ENCODE measurements at regions not wholly inside any gene's neighbourhood (a gene's known extent, or its start where the extent isn't known, plus 50 kb on each side); places are given as distances from the start of the nearest gene placed in this dataset.

DNA sequence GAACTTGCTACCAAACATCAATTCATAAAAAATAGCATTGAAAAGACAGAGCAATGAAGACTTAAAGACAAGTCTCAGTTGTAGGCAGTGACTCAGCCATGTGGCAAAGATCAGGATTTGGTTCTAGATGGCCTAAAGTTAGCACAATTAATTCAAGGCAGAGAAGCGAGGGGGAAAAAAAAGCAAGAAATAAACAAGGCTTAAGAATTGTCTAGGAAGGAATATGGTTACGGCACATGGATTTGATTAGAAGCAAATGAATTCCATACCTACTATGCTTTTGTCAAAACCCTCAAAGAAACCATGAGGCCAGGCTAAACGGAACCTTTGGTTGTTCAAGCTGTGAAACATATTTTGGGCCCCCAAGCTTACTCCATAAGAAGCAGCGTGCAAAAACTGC, 362.2 kb upstream of the KCNH7 start:
- Histone ChIP-seq H3K27ac (no peak overlapping the region), H3K27me3 (no peaks in the 10 kb centered on the region), H3K4me3 (no peak overlapping the region), H3K36me3 (no peaks in the 10 kb centered on the region), H3K4me1 (no peaks in the 10 kb centered on the region), H3K9me3 (peaks cover 0 to 6% of the 10 kb centered on the region in 2 donors)
- TF ChIP-seq, protein P1, sequence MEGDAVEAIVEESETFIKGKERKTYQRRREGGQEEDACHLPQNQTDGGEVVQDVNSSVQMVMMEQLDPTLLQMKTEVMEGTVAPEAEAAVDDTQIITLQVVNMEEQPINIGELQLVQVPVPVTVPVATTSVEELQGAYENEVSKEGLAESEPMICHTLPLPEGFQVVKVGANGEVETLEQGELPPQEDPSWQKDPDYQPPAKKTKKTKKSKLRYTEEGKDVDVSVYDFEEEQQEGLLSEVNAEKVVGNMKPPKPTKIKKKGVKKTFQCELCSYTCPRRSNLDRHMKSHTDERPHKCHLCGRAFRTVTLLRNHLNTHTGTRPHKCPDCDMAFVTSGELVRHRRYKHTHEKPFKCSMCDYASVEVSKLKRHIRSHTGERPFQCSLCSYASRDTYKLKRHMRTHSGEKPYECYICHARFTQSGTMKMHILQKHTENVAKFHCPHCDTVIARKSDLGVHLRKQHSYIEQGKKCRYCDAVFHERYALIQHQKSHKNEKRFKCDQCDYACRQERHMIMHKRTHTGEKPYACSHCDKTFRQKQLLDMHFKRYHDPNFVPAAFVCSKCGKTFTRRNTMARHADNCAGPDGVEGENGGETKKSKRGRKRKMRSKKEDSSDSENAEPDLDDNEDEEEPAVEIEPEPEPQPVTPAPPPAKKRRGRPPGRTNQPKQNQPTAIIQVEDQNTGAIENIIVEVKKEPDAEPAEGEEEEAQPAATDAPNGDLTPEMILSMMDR (IDR thresholded peaks at IDR 0.05), result no peak
- DNase-seq (ENCODE audit: low spot score), result no peak

DNA sequence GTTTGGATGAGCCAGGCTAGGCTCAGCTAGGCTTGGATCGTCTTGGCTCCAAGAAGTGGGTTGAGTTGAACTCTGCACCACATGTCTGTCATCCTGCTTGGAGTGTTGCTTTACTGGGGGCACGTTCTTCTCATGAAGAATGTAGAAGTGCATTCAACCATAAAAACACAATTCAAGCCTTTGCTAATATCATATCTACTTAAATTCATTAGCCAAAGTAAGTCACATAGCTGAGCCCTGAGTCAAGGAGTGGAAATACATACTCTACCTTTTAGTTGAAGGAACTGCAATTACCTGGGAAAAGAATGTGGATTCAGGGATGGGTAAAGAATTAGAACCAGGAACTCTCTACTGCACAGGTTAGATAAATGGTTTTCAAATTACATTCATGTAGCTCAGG, 360.4 kb upstream of the KCNH7 start:
- H3K4me3 ChIP-seq, result no peak overlapping the region
- no peaks in the 10 kb centered on the region for H3K27me3 ChIP-seq
- TF ChIP-seq, protein P1 (IDR thresholded peaks at IDR 0.05), result no peak
- H3K36me3 ChIP-seq, result no peaks in the 10 kb centered on the region
- no peak overlapping the region for H3K27ac ChIP-seq
- no peak for DNase-seq (ENCODE audit: low spot score)
- no peaks in the 10 kb centered on the region for H3K4me1 ChIP-seq
- H3K9me3 ChIP-seq, result peaks cover 0 to 6% of the 10 kb centered on the region in 2 donors

DNA sequence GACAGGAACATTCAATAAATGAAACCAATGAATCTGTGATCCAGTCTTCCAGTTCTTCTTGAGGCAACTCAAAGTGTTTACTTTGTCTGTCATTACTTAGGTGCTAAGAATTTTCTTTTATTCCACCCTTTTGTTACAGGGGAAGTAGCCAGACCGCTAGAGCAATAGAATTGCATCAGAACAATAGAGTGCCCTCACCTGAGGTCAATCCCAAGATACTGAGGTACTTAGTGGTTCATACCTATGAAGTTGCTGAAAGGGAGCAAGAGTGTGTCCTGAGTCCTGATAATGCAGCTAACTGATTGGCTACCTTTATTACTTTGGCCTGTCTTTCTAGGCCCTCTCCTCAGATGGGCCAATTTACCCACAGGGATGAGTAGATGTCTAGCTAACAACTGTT, 359.4 kb upstream of the KCNH7 start:
- no peak for DNase-seq (ENCODE audit: low spot score)
- TF ChIP-seq, protein P1 (IDR thresholded peaks at IDR 0.05), result no peak
- no peaks in the 10 kb centered on the region for H3K27me3 ChIP-seq
- H3K27ac ChIP-seq, result no peak overlapping the region
- no peaks in the 10 kb centered on the region for H3K4me1 ChIP-seq
- H3K4me3 ChIP-seq, result no peak overlapping the region
- no peaks in the 10 kb centered on the region for H3K36me3 ChIP-seq
- H3K9me3 ChIP-seq, result peaks cover 0 to 6% of the 10 kb centered on the region in 2 donors

DNA sequence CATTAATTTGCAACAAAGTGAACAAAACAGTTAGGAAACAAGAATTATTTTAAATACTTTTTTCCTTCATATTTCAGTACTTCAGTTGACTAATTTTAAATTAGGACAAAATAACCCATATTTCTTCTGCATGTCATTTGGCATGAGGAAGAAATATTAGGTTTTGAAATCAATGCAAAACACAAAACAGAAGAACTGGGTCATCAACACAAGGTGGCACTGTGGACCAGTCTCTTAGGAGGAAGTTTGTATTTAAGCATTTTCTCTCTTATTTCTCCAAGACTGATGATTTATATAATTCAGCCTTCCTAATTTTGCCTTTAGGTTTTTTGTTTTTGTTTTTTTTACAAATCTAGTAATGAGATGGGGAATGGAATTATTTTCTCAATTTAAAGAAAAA, 352.8 kb upstream of the KCNH7 start:
- H3K27me3 ChIP-seq, result no peaks in the 10 kb centered on the region
- peaks cover 0 to 2% of the 10 kb centered on the region in 2 donors for H3K9me3 ChIP-seq
- no peaks in the 10 kb centered on the region for H3K36me3 ChIP-seq
- no peaks in the 10 kb centered on the region for H3K4me1 ChIP-seq
- TF ChIP-seq, protein P1 (IDR thresholded peaks at IDR 0.05), result peak; percentile 32 to 68
- no peak overlapping the region for H3K4me3 ChIP-seq
- no peak overlapping the region for H3K27ac ChIP-seq
- DNase-seq (ENCODE audit: low spot score), result no peak

DNA sequence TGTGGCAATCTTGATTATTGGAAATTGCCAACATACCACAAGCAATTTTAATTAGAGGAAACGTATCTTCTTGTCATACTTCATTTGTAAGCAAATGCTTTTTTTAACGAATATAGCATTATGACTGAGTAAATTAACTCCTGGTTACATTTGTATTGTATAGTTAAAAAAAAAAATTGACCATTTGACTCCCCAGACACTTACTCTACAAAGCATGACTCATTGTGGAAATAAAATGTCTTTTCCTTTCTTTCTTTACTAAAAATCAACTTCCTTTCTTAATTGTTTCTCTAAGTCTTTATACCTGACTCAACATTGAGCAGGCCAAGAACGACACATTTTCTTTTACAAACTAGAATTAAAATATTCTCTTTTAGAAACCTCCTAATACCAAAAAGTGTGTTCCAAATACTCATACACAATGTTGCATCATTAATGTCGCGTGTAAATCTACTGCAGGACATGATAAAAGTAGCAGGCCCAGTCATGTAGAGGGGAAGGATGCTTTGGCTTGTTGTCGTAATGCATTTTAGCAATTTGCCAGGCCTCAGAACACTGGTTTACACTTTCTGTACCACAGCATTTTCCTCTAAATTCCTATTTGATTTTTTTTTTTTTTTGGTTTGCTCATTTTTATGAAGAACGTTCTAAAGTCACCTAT, 349.6 kb upstream of the KCNH7 start:
- H3K27ac ChIP-seq, result no peak overlapping the region
- no peaks in the 10 kb centered on the region for H3K4me1 ChIP-seq
- TF ChIP-seq, protein P1 (IDR thresholded peaks at IDR 0.05), result no peak
- no peak for DNase-seq (ENCODE audit: low spot score)
- H3K9me3 ChIP-seq, result no peaks in the 10 kb centered on the region
- no peaks in the 10 kb centered on the region for H3K27me3 ChIP-seq
- H3K4me3 ChIP-seq, result no peak overlapping the region
- no peaks in the 10 kb centered on the region for H3K36me3 ChIP-seq

DNA sequence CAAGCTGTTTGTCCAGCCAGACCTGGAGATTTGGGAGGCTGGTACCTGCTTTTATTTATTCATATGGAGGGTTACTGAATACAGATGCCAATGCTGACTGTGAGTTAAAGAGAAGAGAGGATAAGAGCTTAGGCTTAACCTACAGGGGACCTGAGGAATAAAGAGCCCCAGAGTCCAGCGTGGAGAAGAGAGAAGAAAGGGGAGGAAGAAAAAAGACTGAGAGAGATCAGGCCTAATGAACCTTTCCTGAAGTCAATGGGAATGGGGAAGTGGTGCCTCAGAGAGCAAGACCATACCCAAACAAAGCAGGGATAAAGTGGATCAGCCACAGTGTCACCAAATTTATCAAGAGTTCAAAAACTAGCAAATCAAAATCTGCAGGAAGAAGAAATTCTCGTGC, 348.6 kb upstream of the KCNH7 start:
- TF ChIP-seq, protein P1 (IDR thresholded peaks at IDR 0.05), result no peak
- Histone ChIP-seq H3K36me3 (no peaks in the 10 kb centered on the region), H3K27ac (no peak overlapping the region), H3K4me1 (no peaks in the 10 kb centered on the region), H3K4me3 (no peak overlapping the region), H3K9me3 (no peaks in the 10 kb centered on the region), H3K27me3 (no peaks in the 10 kb centered on the region)
- DNase-seq (ENCODE audit: low spot score), result no peak

Data from right atrium auricular region (tissue), 2 donors.